ENCODE measurements at regions not wholly inside any gene's neighbourhood (a gene's known extent, or its start where the extent isn't known, plus 50 kb on each side); places are given as distances from the start of the nearest gene placed in this dataset.
A peak's percentile ranks its signal among the peaks of the same experiment; 100 is the strongest.

DNA sequence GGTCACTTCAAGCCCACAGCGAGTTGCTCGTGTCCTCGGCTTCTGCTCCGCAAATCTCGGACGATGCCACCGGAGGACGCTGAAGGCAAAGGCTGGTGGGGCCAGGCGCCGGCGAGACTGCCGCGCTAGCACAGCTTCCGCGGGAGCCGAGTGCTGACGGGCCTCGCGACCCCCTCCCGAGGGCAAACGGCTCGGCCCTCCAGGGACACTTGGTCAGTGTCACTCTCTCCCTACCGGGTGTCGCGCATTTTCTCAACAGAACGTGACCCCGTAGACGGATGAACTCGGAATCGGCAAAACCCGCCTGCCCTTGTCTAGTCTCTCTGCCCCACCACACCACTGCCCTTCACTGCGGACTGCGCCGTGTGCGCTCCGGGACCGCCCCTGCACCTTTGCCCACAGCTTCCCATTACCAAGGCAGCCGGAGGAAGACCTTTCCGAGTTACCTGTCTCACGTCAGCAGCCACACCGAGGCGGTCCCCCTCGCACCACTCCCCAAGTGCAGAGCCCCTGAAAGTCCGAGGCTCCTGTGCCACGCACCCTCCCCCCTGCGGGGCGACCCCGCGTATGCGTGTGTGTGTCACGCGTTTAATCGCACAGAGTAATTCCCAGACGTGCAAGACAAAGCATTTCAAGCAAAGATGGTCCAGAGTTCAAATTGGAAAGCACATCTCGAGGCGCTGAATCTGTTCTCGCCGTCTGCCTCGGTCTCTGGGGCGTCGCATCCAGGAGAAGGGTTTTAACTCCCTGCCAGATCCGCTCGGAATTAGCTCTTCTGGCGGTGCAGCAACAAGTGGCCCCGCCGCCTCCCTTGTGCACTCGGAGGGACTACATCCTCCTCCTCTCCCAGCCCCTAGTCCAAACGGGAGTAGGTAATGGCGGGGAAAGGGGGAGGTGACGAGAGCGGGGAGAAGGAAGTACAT, 245.0 kb upstream of the TOPAZ1 start:
- no TSS peak for BruUV-seq (replicated peaks)
- peak overlapping the region; percentile 95 for H3K4me2 ChIP-seq (ENCODE audit: control insufficient read depth, insufficient read depth)
- no peaks in the 10 kb centered on the region for H4K20me1 ChIP-seq (ENCODE audit: control insufficient read depth, insufficient read depth)
- no peaks in the 10 kb centered on the region for H3K36me3 ChIP-seq (ENCODE audit: control insufficient read depth in 2 of 2, insufficient read depth in 2 of 2, low read length in 1 of 2)
- peaks cover 24% of the 10 kb centered on the region for H3K79me2 ChIP-seq (ENCODE audit: control insufficient read depth, insufficient read depth, low read length)
- peaks cover 16 to 18% of the 10 kb centered on the region in 2 experiments for H3K27me3 ChIP-seq (replicated peaks in 1 of 2; ENCODE audit: control insufficient read depth in 2 of 2, insufficient read depth in 2 of 2, low read length in 1 of 2)
- peaks cover 15% of the 10 kb centered on the region for H3K4me1 ChIP-seq (ENCODE audit: control insufficient read depth, insufficient read depth, low read length)
- H3K9ac ChIP-seq (ENCODE audit: control insufficient read depth, insufficient read depth, low read length), result peak overlapping the region; percentile 9; the same call in 1 of the 2 replicates
- no peak for DNase-seq (ENCODE audit: low read depth, low spot score)
- intact Hi-C loops (cut with micrococcal nuclease; ENCODE audit: unreplicated experiment) (loop anchor here (1.0 to 10.0 kb wide), 4 partner anchors 104 to 232 kb away; no protein-coding TSS in a partner anchor), in situ Hi-C loops (cut with MboI) (loop anchor here (10.0 kb wide), 1 partner anchor 198 kb away; no protein-coding TSS in a partner anchor)
- ChIA-PET SMC1A (ENCODE audit: uncharacterized antibody, unreplicated experiment) (interaction anchor here (0.6 to 3.7 kb wide), 25 partner anchors 8 to 477 kb away, joined by 3 to 20 read pairs (median 4); no protein-coding TSS in a partner anchor), POLR2A (interaction anchor here (1.1 to 2.5 kb wide), 4 partner anchors 46 to 116 kb away, joined by 3 to 9 read pairs (median 4); no protein-coding TSS in a partner anchor), CTCF (interaction anchor here (0.9 to 6.4 kb wide), 25 partner anchors 11 to 1157 kb away, joined by 3 to 47 read pairs (median 5); no protein-coding TSS in a partner anchor), RAD21 (ENCODE audit: unreplicated experiment) (interaction anchor here (0.6 to 4.9 kb wide), 21 partner anchors 8 to 238 kb away, joined by 3 to 25 read pairs (median 4); no protein-coding TSS in a partner anchor)
- no peak overlapping the region for H3K27ac ChIP-seq (ENCODE audit: control insufficient read depth, insufficient read depth)
- FAIRE-seq, result no peak
- peak; percentile 60 for ATAC-seq
- WGBS (ENCODE audit: insufficient coverage, insufficient replicate concordance, low lambda C conversion rate, missing lambda C conversion rate), result 1% methylated on average over 67 of the region's 71 CpGs
- H3K9me3 ChIP-seq (replicated peaks; ENCODE audit: control insufficient read depth, insufficient read depth, low read length), result peaks cover under 1% of the 10 kb centered on the region; the same call in 2 of the 3 replicates
- peak overlapping the region; percentile 83 for H3K4me3 ChIP-seq
- peak overlapping the region; percentile 76 for H2AFZ ChIP-seq (ENCODE audit: control insufficient read depth, low read depth, low read length)
- no peak for TF ChIP-seq CREB1 (IDR thresholded peaks at IDR 0.05; ENCODE audit: low read depth)
- TF ChIP-seq SUPT20H (IDR thresholded peaks at IDR 0.05; ENCODE audit: borderline replicate concordance, control insufficient read depth, low read depth, low read length), result no peak
- TF ChIP-seq, protein P1, sequence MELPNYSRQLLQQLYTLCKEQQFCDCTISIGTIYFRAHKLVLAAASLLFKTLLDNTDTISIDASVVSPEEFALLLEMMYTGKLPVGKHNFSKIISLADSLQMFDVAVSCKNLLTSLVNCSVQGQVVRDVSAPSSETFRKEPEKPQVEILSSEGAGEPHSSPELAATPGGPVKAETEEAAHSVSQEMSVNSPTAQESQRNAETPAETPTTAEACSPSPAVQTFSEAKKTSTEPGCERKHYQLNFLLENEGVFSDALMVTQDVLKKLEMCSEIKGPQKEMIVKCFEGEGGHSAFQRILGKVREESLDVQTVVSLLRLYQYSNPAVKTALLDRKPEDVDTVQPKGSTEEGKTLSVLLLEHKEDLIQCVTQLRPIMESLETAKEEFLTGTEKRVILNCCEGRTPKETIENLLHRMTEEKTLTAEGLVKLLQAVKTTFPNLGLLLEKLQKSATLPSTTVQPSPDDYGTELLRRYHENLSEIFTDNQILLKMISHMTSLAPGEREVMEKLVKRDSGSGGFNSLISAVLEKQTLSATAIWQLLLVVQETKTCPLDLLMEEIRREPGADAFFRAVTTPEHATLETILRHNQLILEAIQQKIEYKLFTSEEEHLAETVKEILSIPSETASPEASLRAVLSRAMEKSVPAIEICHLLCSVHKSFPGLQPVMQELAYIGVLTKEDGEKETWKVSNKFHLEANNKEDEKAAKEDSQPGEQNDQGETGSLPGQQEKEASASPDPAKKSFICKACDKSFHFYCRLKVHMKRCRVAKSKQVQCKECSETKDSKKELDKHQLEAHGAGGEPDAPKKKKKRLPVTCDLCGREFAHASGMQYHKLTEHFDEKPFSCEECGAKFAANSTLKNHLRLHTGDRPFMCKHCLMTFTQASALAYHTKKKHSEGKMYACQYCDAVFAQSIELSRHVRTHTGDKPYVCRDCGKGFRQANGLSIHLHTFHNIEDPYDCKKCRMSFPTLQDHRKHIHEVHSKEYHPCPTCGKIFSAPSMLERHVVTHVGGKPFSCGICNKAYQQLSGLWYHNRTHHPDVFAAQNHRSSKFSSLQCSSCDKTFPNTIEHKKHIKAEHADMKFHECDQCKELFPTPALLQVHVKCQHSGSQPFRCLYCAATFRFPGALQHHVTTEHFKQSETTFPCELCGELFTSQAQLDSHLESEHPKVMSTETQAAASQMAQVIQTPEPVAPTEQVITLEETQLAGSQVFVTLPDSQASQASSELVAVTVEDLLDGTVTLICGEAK (IDR thresholded peaks at IDR 0.05; ENCODE audit: borderline replicate concordance), result no peak
- no peak for TF ChIP-seq EED (IDR thresholded peaks at IDR 0.05; ENCODE audit: low read depth)
- TF ChIP-seq IKZF1 (conservative IDR thresholded peaks at IDR 0.05), result peak; percentile 38; the same call in 1 of the 2 replicates
- TF ChIP-seq CBX5 (IDR thresholded peaks at IDR 0.05; ENCODE audit: low read depth), result 0 out of 2 replicates have a peak, but pooled peaks have one; percentile 14
- 0 out of 2 replicates have a peak, but pooled peaks have one; percentile 36 for TF ChIP-seq YY1 (IDR thresholded peaks at IDR 0.05; ENCODE audit: low read depth, low read length)
- no peak for TF ChIP-seq ATF7 (IDR thresholded peaks at IDR 0.05; ENCODE audit: low read depth)
- TF ChIP-seq, protein P2, sequence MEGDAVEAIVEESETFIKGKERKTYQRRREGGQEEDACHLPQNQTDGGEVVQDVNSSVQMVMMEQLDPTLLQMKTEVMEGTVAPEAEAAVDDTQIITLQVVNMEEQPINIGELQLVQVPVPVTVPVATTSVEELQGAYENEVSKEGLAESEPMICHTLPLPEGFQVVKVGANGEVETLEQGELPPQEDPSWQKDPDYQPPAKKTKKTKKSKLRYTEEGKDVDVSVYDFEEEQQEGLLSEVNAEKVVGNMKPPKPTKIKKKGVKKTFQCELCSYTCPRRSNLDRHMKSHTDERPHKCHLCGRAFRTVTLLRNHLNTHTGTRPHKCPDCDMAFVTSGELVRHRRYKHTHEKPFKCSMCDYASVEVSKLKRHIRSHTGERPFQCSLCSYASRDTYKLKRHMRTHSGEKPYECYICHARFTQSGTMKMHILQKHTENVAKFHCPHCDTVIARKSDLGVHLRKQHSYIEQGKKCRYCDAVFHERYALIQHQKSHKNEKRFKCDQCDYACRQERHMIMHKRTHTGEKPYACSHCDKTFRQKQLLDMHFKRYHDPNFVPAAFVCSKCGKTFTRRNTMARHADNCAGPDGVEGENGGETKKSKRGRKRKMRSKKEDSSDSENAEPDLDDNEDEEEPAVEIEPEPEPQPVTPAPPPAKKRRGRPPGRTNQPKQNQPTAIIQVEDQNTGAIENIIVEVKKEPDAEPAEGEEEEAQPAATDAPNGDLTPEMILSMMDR (IDR thresholded peaks at IDR 0.05 in 2 of 3, conservative IDR thresholded peaks at IDR 0.05 in 1 of 3; ENCODE audit: control insufficient read depth in 2 of 3, extremely low read depth in 1 of 3, insufficient read depth in 1 of 3, low read depth in 3 of 3, low read length in 3 of 3), result peak; percentile 42 to 87 (median 63); a peak in 5 of 6 replicates
- TF ChIP-seq FOXM1 (IDR thresholded peaks at IDR 0.05; ENCODE audit: low read depth, low read length), result no peak
- TF ChIP-seq LARP7 (IDR thresholded peaks at IDR 0.05), result peak; percentile 52; the same call in 1 of the 2 replicates
- no peak for TF ChIP-seq NFYB (IDR thresholded peaks at IDR 0.05; ENCODE audit: insufficient read depth, low read depth, low read length)
- peak; percentile 6; the same call in 1 of the 2 replicates for TF ChIP-seq BACH1 (IDR thresholded peaks at IDR 0.05; ENCODE audit: borderline replicate concordance)
